Loucy (cell line): ENCODE measurements at regions not wholly inside any gene's neighbourhood (a gene's known extent, or its start where the extent isn't known, plus 50 kb on each side); places are given as distances from the start of the nearest gene placed in this dataset.

Experiments
- H2AFZ ChIP-seq: fragments of 200-600 bp; sonication (generic); 2 replicates; pipeline ENCODE4 v1.6.0; 2016; ENCODE audit warnings: antibody characterized with exemption, mild to moderate bottlenecking, low read length, moderate library complexity
- H3F3A ChIP-seq: fragments of 200-600 bp; 2 replicates; pipeline ENCODE4 v1.6.0; 2016; ENCODE audit warnings: antibody characterized with exemption, low read depth, mild to moderate bottlenecking
- H3K27me3 ChIP-seq: fragments of 200-600 bp; sonication (generic); 2 replicates; pipeline ENCODE4 v1.6.1; 2014; ENCODE audit warnings: low read length, mild to moderate bottlenecking; ENCODE audit not compliant: insufficient read depth, poor library complexity, severe bottlenecking
- H3K36me3 ChIP-seq: fragments of 200-600 bp; sonication (generic); 2 replicates; pipeline ENCODE4 v1.6.1; 2016; ENCODE audit warnings: low read length; ENCODE audit not compliant: insufficient read depth
- H3K4me1 ChIP-seq: fragments of 200-600 bp; sonication (generic); 2 replicates; pipeline ENCODE4 v1.5.1; 2014; ENCODE audit warnings: low read length, mild to moderate bottlenecking; ENCODE audit not compliant: insufficient read depth, poor library complexity, severe bottlenecking
- H3K4me2 ChIP-seq: fragments of 200-600 bp; sonication (generic); 2 replicates; pipeline ENCODE4 v1.6.0; 2014; ENCODE audit warnings: antibody characterized with exemption, low read length, low read depth, mild to moderate bottlenecking; ENCODE audit not compliant: poor library complexity, severe bottlenecking
- H3K4me3 ChIP-seq: fragments of 200-600 bp; sonication (generic); 2 replicates; pipeline ENCODE4 v1.5.1; 2014; ENCODE audit warnings: low read length, mild to moderate bottlenecking, mixed read lengths; ENCODE audit not compliant: poor library complexity, severe bottlenecking
- H3K79me2 ChIP-seq: fragments of 200-600 bp; sonication (generic); 2 replicates; pipeline ENCODE4 v1.6.1; 2014; ENCODE audit warnings: low read length; ENCODE audit not compliant: insufficient read depth
- H3K9ac ChIP-seq: fragments of 200-600 bp; sonication (generic); 2 replicates; pipeline ENCODE4 v1.6.0; 2014; ENCODE audit warnings: mild to moderate bottlenecking, low read depth, low read length, moderate library complexity; ENCODE audit not compliant: poor library complexity, severe bottlenecking
- H3K9me2 ChIP-seq: fragments of 200-600 bp; sonication (generic); replicated peaks from 2 replicates; pipeline ENCODE4 v1.6.1; 2016; ENCODE audit warnings: low read depth, low read length, mixed read lengths
- H3K9me3 ChIP-seq: fragments of 200-600 bp; sonication (generic); 2 replicates; pipeline ENCODE4 v1.6.1; 2014; ENCODE audit warnings: mild to moderate bottlenecking, antibody characterized with exemption, low read length, low read depth; ENCODE audit not compliant: insufficient read depth
- H4K20me1 ChIP-seq: fragments of 200-600 bp; sonication (generic); 2 replicates; pipeline ENCODE4 v1.6.0; 2014; ENCODE audit warnings: antibody characterized with exemption, low read length, mild to moderate bottlenecking; ENCODE audit not compliant: insufficient read depth, poor library complexity, severe bottlenecking
- EZH2phosphoT487 ChIP-seq: fragments of 200-600 bp; IDR thresholded peaks from 2 replicates; pipeline ENCODE4 v1.6.1; 2018; ENCODE audit warnings: antibody characterized with exemption, mild to moderate bottlenecking, moderate library complexity, borderline replicate concordance
- TF ChIP-seq, protein P1 (sequence below): fragments of 200-600 bp; sonication (generic); conservative IDR thresholded peaks from 2 replicates; pipeline ENCODE4 v1.5.1; 2014; ENCODE audit warnings: mild to moderate bottlenecking, antibody characterized with exemption, low read length

DNA sequence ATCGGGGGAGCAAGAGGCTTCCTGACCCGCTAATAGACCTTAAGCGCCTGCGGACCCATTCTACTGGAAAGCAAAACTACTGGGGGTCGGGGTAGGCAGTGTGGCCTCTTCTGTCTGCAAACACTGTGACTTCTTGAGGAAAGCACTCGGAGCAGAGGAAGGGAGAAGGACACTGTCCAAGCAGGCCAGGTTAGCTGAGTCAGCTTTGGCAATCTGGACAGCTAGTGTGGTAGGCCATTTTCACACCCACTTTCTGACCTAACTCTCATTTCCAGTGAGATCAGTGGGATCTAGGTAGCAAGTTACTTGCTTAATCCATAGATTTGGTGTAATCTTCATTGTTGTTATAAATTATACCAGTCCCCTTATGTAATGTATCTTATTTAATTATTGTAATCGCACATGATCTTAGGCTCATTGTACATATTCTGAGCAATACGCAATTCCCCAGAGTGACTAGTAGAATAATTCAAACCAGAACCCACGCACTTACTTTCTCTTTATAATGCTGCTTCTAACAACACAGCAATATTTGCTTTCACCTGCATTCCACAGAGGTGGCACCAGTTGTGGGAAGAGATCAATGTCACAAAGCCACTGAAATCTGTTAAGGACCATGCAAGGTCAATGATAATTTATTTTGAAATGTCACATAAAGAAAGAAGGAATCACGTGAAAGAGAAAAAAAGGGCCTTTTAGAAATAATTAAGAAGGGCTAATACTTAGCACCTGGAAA is 82.9 kb downstream of the NREP start:
- no peaks in the 10 kb centered on the region for H4K20me1 ChIP-seq
- H3K27me3 ChIP-seq: no peaks in the 10 kb centered on the region
- H3K4me1 ChIP-seq: no peaks in the 10 kb centered on the region
- no peaks in the 10 kb centered on the region for H3K36me3 ChIP-seq
- TF ChIP-seq, protein P1, sequence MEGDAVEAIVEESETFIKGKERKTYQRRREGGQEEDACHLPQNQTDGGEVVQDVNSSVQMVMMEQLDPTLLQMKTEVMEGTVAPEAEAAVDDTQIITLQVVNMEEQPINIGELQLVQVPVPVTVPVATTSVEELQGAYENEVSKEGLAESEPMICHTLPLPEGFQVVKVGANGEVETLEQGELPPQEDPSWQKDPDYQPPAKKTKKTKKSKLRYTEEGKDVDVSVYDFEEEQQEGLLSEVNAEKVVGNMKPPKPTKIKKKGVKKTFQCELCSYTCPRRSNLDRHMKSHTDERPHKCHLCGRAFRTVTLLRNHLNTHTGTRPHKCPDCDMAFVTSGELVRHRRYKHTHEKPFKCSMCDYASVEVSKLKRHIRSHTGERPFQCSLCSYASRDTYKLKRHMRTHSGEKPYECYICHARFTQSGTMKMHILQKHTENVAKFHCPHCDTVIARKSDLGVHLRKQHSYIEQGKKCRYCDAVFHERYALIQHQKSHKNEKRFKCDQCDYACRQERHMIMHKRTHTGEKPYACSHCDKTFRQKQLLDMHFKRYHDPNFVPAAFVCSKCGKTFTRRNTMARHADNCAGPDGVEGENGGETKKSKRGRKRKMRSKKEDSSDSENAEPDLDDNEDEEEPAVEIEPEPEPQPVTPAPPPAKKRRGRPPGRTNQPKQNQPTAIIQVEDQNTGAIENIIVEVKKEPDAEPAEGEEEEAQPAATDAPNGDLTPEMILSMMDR: no peak
- TF ChIP-seq EZH2phosphoT487: no peak
- H2AFZ ChIP-seq: no peak overlapping the region
- no peaks in the 10 kb centered on the region for H3K9me2 ChIP-seq
- no peak overlapping the region for H3K4me3 ChIP-seq
- no peak overlapping the region for H3K9ac ChIP-seq
- H3K79me2 ChIP-seq: no peaks in the 10 kb centered on the region
- H3K4me2 ChIP-seq: no peak overlapping the region
- no peaks in the 10 kb centered on the region for H3F3A ChIP-seq
- H3K9me3 ChIP-seq: no peaks in the 10 kb centered on the region

DNA sequence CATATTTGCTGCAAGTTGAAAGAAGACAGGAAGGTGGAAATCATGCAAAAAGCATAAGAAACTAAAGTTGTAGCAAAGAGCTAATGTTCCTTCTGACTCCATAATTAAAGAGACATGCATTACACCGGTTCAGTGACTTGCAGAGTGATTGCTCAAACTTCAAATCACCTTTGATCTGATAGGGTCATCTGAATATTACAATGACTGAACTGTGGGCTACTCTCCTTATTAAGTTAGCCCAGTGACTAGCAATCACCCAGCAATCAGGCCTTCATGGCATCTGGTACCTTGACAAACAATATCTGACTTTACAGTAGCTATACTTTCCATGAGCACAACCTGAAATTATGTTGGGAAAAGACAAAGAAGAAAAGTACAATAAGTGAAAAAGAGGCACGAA is 84.9 kb downstream of the NREP start:
- TF ChIP-seq, protein P1: no peak
- TF ChIP-seq EZH2phosphoT487: no peak
- H3F3A ChIP-seq: no peaks in the 10 kb centered on the region
- no peaks in the 10 kb centered on the region for H4K20me1 ChIP-seq
- no peaks in the 10 kb centered on the region for H3K36me3 ChIP-seq
- H3K4me3 ChIP-seq: no peak overlapping the region
- no peaks in the 10 kb centered on the region for H3K9me2 ChIP-seq
- no peaks in the 10 kb centered on the region for H3K79me2 ChIP-seq
- H3K4me1 ChIP-seq: no peaks in the 10 kb centered on the region
- H3K9me3 ChIP-seq: no peaks in the 10 kb centered on the region
- H3K27me3 ChIP-seq: no peaks in the 10 kb centered on the region
- H3K9ac ChIP-seq: no peak overlapping the region
- no peak overlapping the region for H2AFZ ChIP-seq
- H3K4me2 ChIP-seq: no peak overlapping the region

DNA sequence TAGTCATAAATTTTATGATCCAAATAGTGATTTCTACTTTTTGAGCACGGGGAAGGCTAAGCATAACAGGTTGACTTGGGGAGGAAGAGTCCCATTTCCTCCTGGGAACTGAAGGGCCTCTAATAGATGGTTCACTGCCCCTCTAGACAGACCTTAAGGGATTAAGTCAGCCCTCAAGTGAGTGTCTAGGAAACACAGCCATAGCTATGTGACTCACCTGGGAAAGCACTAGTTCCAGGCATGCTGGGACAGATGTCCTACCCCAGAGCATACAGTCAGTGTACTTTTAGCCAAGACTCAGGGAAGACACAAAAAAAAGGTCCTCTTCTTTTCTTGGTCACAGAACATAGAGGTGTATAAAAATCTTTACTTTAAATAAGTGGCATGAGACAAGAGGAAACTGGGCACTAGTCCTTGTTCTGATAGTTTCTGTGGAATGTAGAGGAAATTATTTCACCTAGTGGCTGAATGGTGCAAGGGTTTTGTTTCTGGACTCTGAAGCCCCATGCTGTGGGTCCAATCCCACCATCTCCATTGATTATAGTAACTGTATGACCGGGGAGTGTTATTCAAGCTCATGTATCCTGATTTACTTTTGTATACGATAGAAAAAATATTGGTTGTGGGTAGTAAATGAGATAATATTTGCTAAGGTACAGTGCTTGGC is 86.0 kb downstream of the NREP start:
- Histone ChIP-seq H3F3A (no peaks in the 10 kb centered on the region), H2AFZ (no peak overlapping the region), H3K9me2 (no peaks in the 10 kb centered on the region), H3K9me3 (no peaks in the 10 kb centered on the region), H3K79me2 (no peaks in the 10 kb centered on the region), H3K4me3 (no peak overlapping the region), H3K4me2 (no peak overlapping the region), H3K9ac (no peak overlapping the region), H3K36me3 (no peaks in the 10 kb centered on the region), H3K4me1 (no peaks in the 10 kb centered on the region), H3K27me3 (no peaks in the 10 kb centered on the region), H4K20me1 (no peaks in the 10 kb centered on the region)
- no peak for TF ChIP-seq EZH2phosphoT487
- TF ChIP-seq, protein P1: peak; percentile 36; the same call in 1 of the 2 replicates
